Activated CD4-positive, alpha-beta T cell treated with anti-CD3 and anti-CD28 coated beads, Interleukin-2, amount 10 ng/mL, durations not matched to agents 24 days and 14 days (primary cell): ENCODE measurements at regions not wholly inside any gene's neighbourhood (a gene's known extent, or its start where the extent isn't known, plus 50 kb on each side); places are given as distances from the start of the nearest gene placed in this dataset.

Source experiments
- DNase-seq: peaks from one replicate; pipeline ENCODE4 v3.0.0; 2022
- H3K27ac Mint-ChIP-seq: one replicate; pipeline ENCODE4 v1.8.0; 2022; ENCODE audit warnings: mild to moderate bottlenecking, mixed read lengths
- H3K27me3 Mint-ChIP-seq: one replicate; pipeline ENCODE4 v1.8.0; 2022; ENCODE audit warnings: mixed read lengths
- H3K36me3 Mint-ChIP-seq: one replicate; pipeline ENCODE4 v1.8.0; 2022; ENCODE audit warnings: low read depth, mild to moderate bottlenecking, mixed read lengths
- H3K4me1 Mint-ChIP-seq: one replicate; pipeline ENCODE4 v1.8.0; 2021; ENCODE audit warnings: mixed read lengths
- H3K4me3 Mint-ChIP-seq: one replicate; pipeline ENCODE4 v1.8.0; 2022; ENCODE audit warnings: mild to moderate bottlenecking, moderate library complexity, mixed read lengths
- H3K9me3 Mint-ChIP-seq: one replicate; pipeline ENCODE4 v1.8.0; 2021; ENCODE audit warnings: mixed read lengths
- intact Hi-C: fragments of 100-400 bp; cut with micrococcal nuclease; formaldehyde crosslinking; loops from one replicate; pipeline ENCODE4 v1.15.1; 2023

DNA sequence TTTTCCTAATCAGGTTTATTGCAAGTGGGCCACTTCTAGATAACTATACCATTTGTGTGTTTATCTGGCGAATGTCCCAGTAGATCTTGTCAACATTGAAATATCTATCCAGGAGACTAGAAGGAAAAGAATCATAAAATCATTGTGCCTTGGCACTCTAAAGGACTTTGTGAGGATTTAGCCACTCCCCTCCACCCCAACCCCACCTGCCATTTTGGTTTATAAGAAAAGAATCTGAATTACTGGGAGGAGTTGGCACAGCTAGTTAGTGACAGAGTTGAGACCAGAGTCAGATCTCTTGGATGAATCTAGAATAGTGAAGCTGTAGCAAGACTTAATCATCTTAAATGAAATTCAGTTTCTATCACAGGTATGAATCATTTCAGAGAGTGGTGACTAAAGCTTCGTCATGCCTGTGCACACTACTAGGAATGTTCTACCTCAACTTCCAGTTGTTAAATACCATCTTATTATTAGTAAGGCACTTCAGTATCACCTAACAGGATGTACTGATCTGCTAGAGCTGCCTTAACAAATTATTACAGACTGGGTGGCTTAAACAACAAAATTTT lies 212.7 kb upstream of the SLC14A2 start:
- Mint-ChIP-seq H3K4me1 (no peaks in the 10 kb centered on the region), H3K27ac (no peak overlapping the region), H3K27me3 (no peaks in the 10 kb centered on the region), H3K9me3 (no peaks in the 10 kb centered on the region), H3K36me3 (no peaks in the 10 kb centered on the region), H3K4me3 (no peak overlapping the region)
- intact Hi-C loops, result no loop called here
- DNase-seq, result no peak

- Mint-ChIP-seq H3K27ac (no peak overlapping the region), H3K4me3 (no peak overlapping the region), H3K27me3 (no peaks in the 10 kb centered on the region), H3K36me3 (no peaks in the 10 kb centered on the region), H3K4me1 (no peaks in the 10 kb centered on the region), H3K9me3 (no peaks in the 10 kb centered on the region)
- intact Hi-C loops, result no loop called here
- DNase-seq, result no peak
Measured at GRCh38 chr18:45403341-45404049, 211.8 kb upstream of the SLC14A2 start.

DNA sequence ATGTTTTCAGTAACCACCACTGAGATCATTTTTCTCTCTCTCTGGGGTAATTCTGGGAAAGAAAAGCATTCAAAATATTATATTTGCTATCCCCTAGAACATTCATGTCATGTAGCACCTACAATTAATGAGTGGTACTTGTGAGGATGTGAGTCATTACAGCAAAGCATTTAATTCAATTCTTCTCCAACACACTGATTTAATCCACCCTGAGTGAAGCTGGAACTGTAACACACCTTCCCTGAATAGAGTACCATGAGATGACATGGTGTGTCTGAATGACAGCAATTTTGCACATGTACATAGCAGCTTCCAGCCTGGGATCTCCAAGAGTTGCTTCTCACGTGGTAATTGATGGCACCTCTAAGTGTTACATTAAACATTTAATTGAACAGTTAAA lies 207.1 kb upstream of the SLC14A2 start:
- no peak for DNase-seq
- Mint-ChIP-seq H3K4me1 (no peaks in the 10 kb centered on the region), H3K27ac (no peak overlapping the region), H3K36me3 (no peaks in the 10 kb centered on the region), H3K27me3 (no peaks in the 10 kb centered on the region), H3K9me3 (no peaks in the 10 kb centered on the region), H3K4me3 (no peak overlapping the region)
- intact Hi-C loops, result no loop called here

- intact Hi-C loops, result no loop called here
- Mint-ChIP-seq H3K4me3 (no peak overlapping the region), H3K9me3 (no peaks in the 10 kb centered on the region), H3K27me3 (no peaks in the 10 kb centered on the region), H3K27ac (no peak overlapping the region), H3K4me1 (no peaks in the 10 kb centered on the region), H3K36me3 (no peaks in the 10 kb centered on the region)
- no peak for DNase-seq
Measured at GRCh38 chr18:45409971-45410370, 205.3 kb upstream of the SLC14A2 start.

DNA sequence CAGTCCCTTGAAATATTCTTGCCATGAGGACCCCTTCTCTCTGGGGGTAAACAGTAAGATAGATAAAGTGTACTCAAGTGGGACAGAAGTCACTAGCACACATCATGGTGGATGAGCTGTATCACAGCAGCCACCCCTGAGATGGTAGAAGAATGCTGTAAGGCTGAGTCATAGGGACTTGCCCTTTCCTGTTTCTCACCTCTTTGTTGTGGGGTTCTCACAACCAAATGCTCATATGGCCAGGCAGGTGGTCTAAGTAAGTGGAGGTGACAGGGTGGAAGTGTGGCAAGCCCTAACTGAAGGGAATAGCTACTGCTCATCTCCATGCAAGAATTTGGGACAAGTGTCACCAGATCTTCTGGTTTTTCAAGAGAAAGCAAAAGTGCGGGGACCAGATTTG lies 202.7 kb upstream of the SLC14A2 start:
- Mint-ChIP-seq H3K4me3 (no peak overlapping the region), H3K9me3 (no peaks in the 10 kb centered on the region), H3K4me1 (no peaks in the 10 kb centered on the region), H3K36me3 (no peaks in the 10 kb centered on the region), H3K27ac (no peak overlapping the region), H3K27me3 (no peaks in the 10 kb centered on the region)
- no peak for DNase-seq
- intact Hi-C loops, result no loop called here

GRCh38 chr18:45413180-45413836 lies 202.0 kb upstream of the SLC14A2 start:
- H3K4me3 Mint-ChIP-seq, result no peak overlapping the region
- DNase-seq, result no peak
- intact Hi-C loops, result no loop called here
- H3K9me3 Mint-ChIP-seq, result no peaks in the 10 kb centered on the region
- no peak overlapping the region for H3K27ac Mint-ChIP-seq
- no peaks in the 10 kb centered on the region for H3K4me1 Mint-ChIP-seq
- no peaks in the 10 kb centered on the region for H3K36me3 Mint-ChIP-seq
- no peaks in the 10 kb centered on the region for H3K27me3 Mint-ChIP-seq

DNA sequence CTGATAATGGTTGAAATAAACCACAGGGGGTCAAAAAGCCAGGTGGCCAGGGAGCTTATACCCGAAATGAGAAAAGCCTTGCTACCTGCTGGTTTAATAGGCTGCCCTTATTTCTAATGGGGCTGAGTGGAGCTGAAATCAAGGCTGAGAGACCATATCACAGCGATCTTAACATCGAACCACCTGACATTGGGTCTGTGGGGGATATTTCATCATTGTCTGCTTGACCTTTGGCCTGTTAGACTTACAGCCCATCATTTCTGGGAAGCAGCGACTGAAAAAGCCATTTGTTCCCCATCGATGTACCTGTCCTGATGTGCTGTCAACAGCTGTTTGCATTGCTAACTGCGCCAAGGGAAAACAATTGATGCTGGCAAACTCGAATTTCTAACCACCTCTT lies 199.7 kb upstream of the SLC14A2 start:
- H3K36me3 Mint-ChIP-seq, result no peaks in the 10 kb centered on the region
- no peak overlapping the region for H3K27ac Mint-ChIP-seq
- no peaks in the 10 kb centered on the region for H3K9me3 Mint-ChIP-seq
- DNase-seq, result no peak
- intact Hi-C loops, result no loop called here
- no peaks in the 10 kb centered on the region for H3K27me3 Mint-ChIP-seq
- H3K4me1 Mint-ChIP-seq, result no peaks in the 10 kb centered on the region
- no peak overlapping the region for H3K4me3 Mint-ChIP-seq

DNA sequence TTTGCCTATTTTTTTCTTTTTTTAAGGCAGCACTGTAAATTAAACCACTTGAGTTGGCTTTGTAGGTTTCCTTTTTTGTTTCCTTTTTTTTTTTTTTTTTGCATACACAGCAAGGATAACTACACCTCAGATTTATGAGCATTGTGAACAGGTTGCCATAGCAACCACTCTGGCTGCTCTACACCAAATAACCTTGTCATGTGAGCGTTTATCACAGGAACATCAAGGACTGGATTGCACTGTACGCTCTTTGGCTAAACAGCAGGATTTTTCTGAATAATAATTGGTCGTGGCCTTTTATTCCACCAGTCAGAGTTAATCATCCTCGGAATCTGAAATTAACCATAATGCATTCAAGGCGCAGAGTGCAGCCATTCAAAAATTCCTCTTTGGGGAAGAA lies 199.1 kb upstream of the SLC14A2 start:
- no peaks in the 10 kb centered on the region for H3K9me3 Mint-ChIP-seq
- H3K4me1 Mint-ChIP-seq, result no peaks in the 10 kb centered on the region
- intact Hi-C loops, result no loop called here
- no peaks in the 10 kb centered on the region for H3K36me3 Mint-ChIP-seq
- DNase-seq, result no peak
- no peak overlapping the region for H3K27ac Mint-ChIP-seq
- no peaks in the 10 kb centered on the region for H3K27me3 Mint-ChIP-seq
- no peak overlapping the region for H3K4me3 Mint-ChIP-seq

DNA sequence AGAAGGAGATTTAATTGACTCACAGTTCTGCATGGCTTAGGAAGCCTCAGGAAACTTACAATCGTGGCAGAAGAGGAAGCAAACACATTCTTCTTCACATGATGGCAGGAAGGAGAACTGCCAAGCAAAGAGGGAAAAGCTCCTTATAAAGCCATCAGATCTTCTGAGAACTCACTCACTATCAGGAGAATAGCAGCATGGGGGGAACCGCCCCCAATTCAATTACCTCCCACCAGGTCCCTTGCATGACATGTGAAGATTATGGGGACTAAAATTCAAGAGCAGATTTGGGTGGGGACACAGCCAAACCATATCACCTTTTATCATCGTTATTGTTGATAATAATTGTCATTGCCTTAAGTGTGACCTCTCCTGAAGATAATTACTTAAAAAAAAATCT lies 197.9 kb upstream of the SLC14A2 start:
- Mint-ChIP-seq H3K4me1 (no peaks in the 10 kb centered on the region), H3K27me3 (no peaks in the 10 kb centered on the region), H3K9me3 (no peaks in the 10 kb centered on the region), H3K36me3 (no peaks in the 10 kb centered on the region), H3K27ac (no peak overlapping the region), H3K4me3 (no peak overlapping the region)
- intact Hi-C loops, result no loop called here
- no peak for DNase-seq

DNA sequence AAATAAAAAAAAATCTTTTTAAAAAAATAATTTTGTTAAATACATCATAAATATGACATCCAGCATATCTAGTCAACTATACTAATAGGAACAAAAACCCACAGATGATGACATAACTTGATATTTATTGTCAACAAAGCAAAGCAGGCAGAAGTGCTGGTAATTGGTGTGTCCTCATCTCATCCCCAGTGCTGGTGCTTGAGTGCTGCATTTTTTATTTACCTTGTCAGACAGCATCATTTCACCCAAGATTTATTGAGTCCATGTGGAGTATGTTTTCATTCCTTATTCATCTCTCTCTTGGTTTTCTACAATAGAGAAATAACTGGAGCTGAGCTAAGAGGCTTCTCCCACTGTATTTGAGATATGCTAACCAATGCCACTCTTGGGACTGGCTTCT lies 191.6 kb upstream of the SLC14A2 start:
- no peaks in the 10 kb centered on the region for H3K4me1 Mint-ChIP-seq
- H3K9me3 Mint-ChIP-seq, result no peaks in the 10 kb centered on the region

DNA sequence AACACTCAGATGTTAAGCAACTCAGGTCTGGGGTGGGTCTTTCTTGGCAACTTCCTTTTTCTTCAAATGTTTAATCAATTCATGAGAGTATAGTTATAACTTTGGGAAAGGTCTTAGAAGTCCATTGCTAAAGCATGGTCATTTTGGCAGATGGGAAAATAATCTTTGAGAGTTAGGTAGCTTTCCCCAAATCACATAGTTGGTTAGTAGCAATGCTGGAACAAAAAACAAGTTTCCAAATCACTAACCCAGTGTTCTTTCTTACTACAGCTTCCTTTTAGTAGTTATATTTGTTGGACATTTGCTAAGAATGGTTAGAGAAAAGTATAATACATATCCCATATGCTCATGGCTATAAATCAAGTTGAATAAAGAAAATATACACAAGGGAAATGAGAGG lies 185.2 kb upstream of the SLC14A2 start:
- intact Hi-C loops, result no loop called here

More for the DNA sequence above, 191.6 kb upstream of the SLC14A2 start:
- Mint-ChIP-seq H3K36me3 (no peaks in the 10 kb centered on the region), H3K27me3 (no peaks in the 10 kb centered on the region), H3K27ac (no peak overlapping the region), H3K4me3 (no peak overlapping the region)
- intact Hi-C loops, result no loop called here
- DNase-seq, result no peak

DNA sequence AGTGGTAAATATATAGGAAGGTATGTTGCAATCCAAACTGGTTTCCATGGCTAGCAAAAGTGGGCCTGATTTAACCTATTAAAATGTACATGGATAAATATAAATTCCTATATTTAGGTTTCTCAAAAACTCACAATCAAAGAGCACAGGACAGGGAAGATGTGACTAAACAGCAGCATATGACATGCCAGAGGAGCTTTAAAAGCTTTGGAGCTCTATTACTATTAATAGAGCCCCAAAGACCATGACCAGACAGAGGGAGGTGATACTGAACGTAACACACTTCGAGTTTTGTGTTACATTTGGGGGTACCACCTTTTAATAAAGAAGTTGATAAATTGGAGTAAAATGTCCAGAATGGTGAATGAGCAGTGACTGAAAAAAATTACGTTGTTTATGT lies 179.5 kb upstream of the SLC14A2 start:
- Mint-ChIP-seq H3K9me3 (no peaks in the 10 kb centered on the region), H3K27me3 (no peaks in the 10 kb centered on the region), H3K4me1 (no peaks in the 10 kb centered on the region), H3K27ac (no peak overlapping the region), H3K4me3 (no peak overlapping the region), H3K36me3 (no peaks in the 10 kb centered on the region)
- no peak for DNase-seq
- intact Hi-C loops, result no loop called here

More for the DNA sequence above, 185.2 kb upstream of the SLC14A2 start:
- Mint-ChIP-seq H3K27ac (no peak overlapping the region), H3K4me1 (no peaks in the 10 kb centered on the region), H3K9me3 (no peaks in the 10 kb centered on the region), H3K4me3 (no peak overlapping the region), H3K27me3 (no peaks in the 10 kb centered on the region), H3K36me3 (no peaks in the 10 kb centered on the region)
- DNase-seq, result no peak

- Mint-ChIP-seq H3K27ac (no peak overlapping the region), H3K27me3 (no peaks in the 10 kb centered on the region), H3K4me3 (no peak overlapping the region), H3K9me3 (no peaks in the 10 kb centered on the region), H3K36me3 (no peaks in the 10 kb centered on the region), H3K4me1 (no peaks in the 10 kb centered on the region)
- intact Hi-C loops, result no loop called here
- DNase-seq, result no peak
Measured at GRCh38 chr18:45437366-45437765, 177.9 kb upstream of the SLC14A2 start.

DNA sequence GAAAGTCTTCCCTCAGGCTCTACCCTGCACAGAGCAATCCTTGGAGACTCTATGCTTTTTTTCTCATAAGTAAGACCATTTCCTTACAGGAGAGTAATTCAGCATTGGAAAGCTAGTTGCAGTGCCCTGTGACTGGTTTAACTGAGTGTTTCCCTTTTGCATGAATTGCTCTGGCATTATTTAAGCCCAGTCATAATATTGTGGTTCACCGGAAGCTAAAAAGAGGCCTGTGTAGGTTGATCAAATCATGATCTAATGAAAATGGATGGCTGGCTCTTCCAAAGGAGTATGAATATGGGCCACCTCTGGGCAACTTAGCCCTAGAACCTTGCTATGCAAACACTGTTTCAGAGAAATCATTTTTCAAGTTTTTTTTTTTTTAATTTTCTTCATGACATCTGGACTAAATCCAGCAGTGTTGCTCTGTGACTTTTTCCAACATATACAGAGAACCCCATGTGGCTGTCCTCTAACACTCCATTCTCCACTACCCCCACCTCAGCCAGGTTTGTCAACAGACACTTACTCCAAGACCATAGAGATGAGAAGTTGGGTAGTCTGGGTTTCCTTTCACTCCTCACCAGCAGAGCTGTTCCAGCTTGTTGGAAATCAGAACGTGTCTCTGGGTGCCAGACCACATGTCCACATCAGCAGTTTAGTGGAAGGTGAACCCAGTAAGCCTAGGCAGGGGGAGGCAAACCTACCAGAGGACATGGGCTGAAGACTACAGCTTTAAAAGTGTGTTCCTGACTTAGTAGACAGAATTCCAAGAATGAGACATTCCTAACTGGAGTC lies 175.2 kb upstream of the SLC14A2 start:
- H3K27ac Mint-ChIP-seq, result no peak overlapping the region
- intact Hi-C loops, result no loop called here
- no peak overlapping the region for H3K4me3 Mint-ChIP-seq
- no peaks in the 10 kb centered on the region for H3K4me1 Mint-ChIP-seq
- no peaks in the 10 kb centered on the region for H3K27me3 Mint-ChIP-seq
- H3K36me3 Mint-ChIP-seq, result no peaks in the 10 kb centered on the region
- no peaks in the 10 kb centered on the region for H3K9me3 Mint-ChIP-seq
- DNase-seq, result no peak
